22Rv1 (cell line): ENCODE measurements at regions not wholly inside any gene's neighbourhood (a gene's known extent, or its start where the extent isn't known, plus 50 kb on each side); places are given as distances from the start of the nearest gene placed in this dataset.

ENCODE experiments used
- H3K27ac ChIP-seq: fragments of 450-650 bp; 2 replicates; pipeline ENCODE4 v1.5.1; 2017
- CTCF ChIP-seq: fragments of 450-650 bp; IDR thresholded peaks from 2 replicates; pipeline ENCODE4 v1.5.1; 2017; ENCODE audit warnings: mild to moderate bottlenecking
- ZFX ChIP-seq: fragments of 450-650 bp; IDR thresholded peaks from 2 replicates; pipeline ENCODE4 v1.6.1; 2017; ENCODE audit warnings: antibody characterized with exemption, borderline replicate concordance

GRCh38 chr7:123237-123636, 69.1 kb upstream of the FAM20C start:
- no peak overlapping the region for H3K27ac ChIP-seq
- TF ChIP-seq ZFX (no peak), CTCF (no peak)

- TF ChIP-seq CTCF = peak; percentile 74
- no peak for TF ChIP-seq ZFX
- no peak overlapping the region for H3K27ac ChIP-seq
Observed at GRCh38 chr7:124130-124949, 68.0 kb upstream of the FAM20C start.

- TF ChIP-seq CTCF (no peak), ZFX (no peak)
- no peak overlapping the region for H3K27ac ChIP-seq
Observed at GRCh38 chr7:125061-125475, 67.3 kb upstream of the FAM20C start.

- no peak overlapping the region for H3K27ac ChIP-seq
- no peak for TF ChIP-seq ZFX
- no peak for TF ChIP-seq CTCF
Observed at GRCh38 chr7:125661-126060, 66.7 kb upstream of the FAM20C start.

GRCh38 chr7:126368-126767, 66.0 kb upstream of the FAM20C start:
- TF ChIP-seq CTCF = no peak
- no peak for TF ChIP-seq ZFX
- no peak overlapping the region for H3K27ac ChIP-seq

GRCh38 chr7:127064-127598, 65.2 kb upstream of the FAM20C start:
- no peak for TF ChIP-seq ZFX
- no peak overlapping the region for H3K27ac ChIP-seq

- TF ChIP-seq CTCF = no peak
- TF ChIP-seq ZFX = no peak
- no peak overlapping the region for H3K27ac ChIP-seq
Observed at GRCh38 chr7:128171-129080, 63.9 kb upstream of the FAM20C start.
